Left renal pelvis (tissue), 4 donors: ENCODE measurements at regions not wholly inside any gene's neighbourhood (a gene's known extent, or its start where the extent isn't known, plus 50 kb on each side); places are given as distances from the start of the nearest gene placed in this dataset.
"Not testable (repeated sequence)": the region's sequence is repeated elsewhere in the genome, so short reads cannot be mapped to it uniquely, and the experiment has no call there.

Experiments used
- DNase-seq, 4 donors: peaks; one replicate each; pipeline ENCODE4 v3.0.0-alpha.2; 2013; ENCODE audit warnings: low read depth in 4 of 4, low spot score in 3 of 4

DNA sequence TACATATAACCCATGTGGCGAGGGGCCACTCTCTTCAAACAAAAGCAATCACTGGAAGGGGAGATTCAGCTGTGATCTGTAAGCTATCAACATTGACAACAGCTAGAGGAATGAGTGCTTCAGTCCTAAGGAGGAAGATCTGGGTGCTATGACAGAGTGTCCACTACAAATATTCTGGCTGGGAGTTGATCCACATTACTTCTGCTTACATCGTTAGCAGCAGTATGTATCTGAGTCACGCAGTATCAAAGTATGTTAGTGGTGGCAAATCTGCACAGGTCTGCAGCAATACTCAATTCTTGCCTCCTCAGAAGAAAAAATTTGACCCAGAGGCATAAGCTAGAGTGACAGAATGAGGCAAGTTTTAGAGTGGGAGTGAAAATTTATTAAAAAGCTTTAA is 267.0 kb downstream of the PTH2R start:
- DNase-seq, result no peak

DNA sequence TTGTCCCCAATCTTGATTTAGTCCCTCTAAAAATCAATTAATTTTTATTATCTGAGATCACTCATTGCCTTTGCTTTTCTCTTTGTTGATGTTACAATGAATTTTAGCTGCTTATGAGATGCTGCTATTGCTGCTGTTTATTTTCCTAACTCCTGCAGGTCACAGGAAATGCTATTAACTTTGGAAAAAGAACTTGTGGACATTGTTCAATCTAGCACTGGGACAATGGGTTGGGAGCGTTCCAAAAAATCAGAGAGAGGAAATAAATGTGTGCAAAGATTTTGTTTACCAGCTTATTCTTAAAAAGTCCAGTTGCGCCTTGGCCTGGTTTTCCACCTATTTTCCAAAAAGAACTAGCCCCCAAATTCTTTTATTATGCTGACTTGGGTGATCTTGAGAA is 268.3 kb downstream of the PTH2R start:
- no peak for DNase-seq

DNA sequence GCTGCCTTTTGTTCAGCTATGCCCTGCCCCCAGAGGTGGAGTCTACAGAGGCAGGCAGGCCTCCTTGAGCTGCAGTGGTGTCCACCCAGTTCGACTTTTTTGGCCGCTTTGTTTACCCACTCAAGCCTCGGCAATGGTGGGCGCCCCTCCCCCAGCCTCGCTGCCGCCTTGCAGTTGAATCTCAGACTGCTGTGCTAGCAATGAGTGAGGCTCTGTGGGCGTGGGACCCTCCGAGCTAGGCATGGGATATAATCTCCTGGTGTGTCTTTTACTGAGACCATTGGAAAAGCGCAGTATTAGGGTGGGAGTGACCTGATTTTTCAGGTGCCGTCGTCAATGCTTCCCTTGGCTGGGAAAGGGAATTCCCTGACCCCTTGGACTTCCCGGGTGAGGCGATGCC is 279.3 kb downstream of the PTH2R start:
- not testable (repeated sequence) for DNase-seq

DNA sequence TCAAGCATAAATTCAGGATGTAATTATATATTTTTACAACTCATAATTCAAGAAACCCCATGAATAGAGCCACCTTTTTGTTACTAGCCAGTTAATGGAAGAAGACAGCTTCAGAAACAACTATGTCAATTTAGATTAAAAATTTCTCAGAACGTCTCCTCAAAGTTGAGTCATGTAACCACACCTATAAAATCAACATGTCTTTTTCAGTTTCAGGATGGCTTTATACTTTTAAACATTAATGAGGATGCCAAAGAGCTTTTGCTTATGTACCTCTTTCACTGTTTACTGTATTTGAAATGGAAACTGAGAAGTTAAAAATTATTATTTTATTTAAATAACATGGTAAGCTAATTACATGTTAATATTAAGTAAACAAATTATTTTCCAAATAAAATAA is 280.1 kb downstream of the PTH2R start:
- no peak for DNase-seq

DNA sequence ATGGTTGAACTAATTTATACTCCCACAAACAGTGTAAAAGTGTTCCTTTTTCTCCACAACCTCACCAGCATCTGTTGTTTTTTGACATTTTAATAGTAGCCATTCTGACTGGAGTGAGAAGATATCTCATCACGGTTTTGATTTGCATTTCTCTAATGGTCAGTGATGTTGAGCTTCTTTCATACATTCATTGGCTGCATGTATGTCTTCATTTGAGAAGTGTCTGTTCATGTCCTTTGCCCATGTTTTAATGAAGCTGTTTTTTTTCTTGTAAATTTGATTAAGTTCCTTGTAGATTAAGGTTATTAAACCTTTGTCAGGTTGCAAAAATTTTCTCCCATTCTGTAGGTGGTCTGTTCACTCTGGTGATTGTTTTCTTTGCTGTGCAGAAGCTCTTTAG is 281.1 kb downstream of the PTH2R start:
- DNase-seq, result not testable (repeated sequence)

DNA sequence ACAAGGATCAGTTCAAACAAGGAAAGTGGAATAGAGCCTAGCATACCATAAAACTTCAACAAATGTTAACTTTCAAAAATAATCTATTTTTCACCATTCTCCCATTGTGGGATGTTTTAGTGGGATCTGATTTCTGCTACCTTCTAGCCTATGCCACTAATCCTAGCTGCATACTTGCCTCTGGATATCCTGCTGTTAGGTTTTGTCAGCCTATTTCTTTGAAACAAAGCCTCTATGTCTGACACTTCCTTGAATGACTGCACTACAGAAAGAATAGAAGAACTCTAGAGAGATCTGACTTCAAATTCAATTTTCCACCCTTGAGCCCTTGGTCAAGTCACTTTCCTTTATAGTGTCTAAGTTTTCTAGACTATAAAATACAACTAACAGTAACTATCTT is 291.5 kb downstream of the PTH2R start:
- no peak for DNase-seq

DNA sequence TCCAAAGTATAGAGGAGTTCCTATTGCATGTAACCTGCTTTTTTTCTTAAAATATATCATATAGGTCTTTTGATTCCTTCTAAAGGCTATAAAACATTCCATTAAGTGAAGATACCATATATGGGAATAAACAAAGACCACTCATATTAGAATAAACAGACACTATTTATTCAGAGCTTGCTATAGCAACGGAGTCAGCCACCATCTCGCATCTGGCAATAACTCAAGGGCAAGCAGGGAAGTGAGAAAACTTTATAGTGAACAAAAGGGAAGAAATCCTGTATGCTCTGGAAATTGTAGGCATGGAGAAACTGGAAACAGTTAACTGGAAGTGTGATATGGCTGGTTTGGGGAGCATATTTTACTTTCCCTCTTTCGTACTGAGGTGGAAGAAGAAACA is 301.9 kb downstream of the PTH2R start:
- DNase-seq, result no peak

DNA sequence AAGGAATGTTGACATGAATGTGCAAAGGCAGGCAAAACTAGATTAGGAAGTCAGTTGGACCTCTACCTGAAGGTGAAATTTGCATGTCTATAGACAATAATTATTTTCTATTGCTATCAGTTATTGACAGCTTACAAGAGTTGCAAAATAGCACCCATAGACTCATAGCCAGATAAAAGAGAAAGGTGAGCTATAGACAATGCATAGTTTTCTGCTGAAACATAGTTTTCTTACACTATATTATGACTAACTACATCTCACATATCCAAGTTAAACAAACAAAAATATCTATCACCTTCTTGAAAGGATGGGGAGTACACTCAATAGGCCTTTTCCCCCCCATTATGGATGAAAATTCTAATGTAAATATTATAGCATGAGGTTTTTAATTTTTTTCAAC is 305.0 kb downstream of the PTH2R start:
- DNase-seq, result no peak

DNA sequence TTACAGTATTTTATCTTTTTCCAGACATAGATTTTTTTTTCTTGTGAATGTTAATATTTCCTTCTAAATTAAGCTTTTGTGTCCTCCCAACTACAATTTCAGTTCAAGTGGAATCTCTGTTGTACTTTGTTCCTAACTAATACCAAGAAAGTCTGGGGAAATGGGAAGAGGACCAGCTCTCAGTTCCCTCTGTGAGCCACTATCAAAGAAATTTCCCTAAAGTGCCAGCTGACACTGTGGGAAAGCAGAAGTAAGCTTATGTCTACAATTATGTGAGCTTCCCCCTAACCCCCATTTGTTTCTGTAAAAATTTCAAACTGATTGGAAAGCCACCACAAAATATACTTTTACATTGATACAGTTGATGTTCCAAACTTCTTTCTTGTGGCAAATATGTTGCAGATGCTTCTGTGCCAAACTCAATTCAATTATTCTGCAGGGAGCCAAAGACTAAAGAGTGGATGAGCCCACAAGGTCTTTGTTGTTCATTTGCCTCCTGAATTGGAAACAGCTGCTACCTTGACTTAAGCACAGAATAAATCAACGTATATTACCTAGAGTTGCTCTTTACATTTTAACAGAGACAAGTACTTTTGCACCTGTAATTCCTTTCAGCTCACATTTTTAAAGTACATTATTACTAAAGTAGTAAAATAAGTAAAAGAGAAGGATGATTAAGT is 306.6 kb downstream of the PTH2R start:
- no peak for DNase-seq

DNA sequence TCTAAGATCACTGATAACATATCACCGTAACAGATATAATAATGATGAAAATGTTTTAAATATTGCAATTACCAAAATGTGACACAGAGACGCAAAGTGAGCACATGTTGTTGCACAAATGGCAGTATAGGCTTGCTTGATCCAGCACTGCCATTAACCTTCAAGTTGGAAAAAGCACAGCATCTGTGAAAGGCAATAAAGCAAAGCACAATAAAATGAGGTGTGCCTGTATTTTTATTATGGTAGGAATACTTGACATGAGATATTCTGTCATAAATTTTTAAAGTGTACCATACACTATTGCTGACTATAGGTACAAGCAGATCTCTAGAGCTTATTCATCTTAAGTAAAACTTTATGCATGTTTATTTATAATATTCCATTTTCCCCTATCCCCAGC is 312.2 kb downstream of the PTH2R start:
- DNase-seq, result no peak

DNA sequence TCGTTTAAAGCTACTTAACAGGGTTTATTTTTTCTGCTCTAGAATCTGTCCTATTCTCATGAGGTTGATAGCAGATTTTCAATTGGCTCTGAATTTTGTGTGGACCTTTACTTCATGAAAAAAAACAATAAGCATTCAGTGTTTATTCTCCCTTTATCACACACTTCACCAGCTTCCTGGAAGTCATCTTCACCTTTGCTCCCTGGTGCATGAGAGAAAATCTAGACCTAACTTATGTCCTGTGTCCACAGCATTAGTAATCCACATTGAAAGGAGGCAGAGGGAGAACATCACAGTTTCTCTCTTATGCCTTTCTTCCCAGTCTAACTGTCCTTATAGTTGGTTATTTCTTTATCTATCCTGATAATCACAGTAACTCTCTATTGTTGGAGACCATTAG is 316.1 kb downstream of the PTH2R start:
- no peak for DNase-seq

DNA sequence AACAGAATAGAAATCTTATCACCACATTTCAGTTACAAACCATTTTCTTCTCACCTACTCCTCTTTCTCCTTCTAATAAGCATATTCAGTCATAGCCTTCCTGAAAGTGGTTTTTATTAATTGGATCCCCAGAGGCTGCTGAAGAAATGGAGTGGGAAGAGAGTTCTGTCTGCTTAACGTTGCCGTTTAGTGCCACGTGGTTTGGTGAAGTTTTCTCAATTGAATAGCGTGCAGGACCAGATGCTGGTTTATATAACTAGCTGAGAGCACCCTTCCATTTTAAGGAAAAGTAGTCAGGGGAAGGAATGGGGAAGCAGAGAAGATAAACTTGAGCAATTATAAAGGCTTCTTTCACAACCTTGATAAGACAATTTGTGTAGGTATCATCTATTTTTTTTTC is 318.7 kb downstream of the PTH2R start:
- DNase-seq, result no peak

DNA sequence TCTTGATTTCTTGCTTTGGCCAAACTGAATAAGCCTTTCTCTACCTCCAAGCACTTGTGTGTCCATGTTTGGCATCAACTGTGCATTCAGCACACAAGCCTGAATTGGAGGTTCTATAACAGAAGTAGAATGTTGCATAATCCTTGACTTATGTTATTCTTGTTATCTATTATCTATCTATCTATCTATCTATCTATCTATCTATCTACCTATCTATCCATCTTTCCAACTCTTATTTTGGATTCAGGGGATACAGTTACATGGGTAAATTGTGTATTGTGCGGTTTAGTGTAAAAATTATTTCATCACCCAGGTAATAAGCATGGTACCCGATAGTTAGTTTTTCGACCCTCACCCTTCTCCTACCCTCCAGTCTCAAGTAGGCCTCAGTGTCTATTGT is 319.6 kb downstream of the PTH2R start:
- no peak for DNase-seq

DNA sequence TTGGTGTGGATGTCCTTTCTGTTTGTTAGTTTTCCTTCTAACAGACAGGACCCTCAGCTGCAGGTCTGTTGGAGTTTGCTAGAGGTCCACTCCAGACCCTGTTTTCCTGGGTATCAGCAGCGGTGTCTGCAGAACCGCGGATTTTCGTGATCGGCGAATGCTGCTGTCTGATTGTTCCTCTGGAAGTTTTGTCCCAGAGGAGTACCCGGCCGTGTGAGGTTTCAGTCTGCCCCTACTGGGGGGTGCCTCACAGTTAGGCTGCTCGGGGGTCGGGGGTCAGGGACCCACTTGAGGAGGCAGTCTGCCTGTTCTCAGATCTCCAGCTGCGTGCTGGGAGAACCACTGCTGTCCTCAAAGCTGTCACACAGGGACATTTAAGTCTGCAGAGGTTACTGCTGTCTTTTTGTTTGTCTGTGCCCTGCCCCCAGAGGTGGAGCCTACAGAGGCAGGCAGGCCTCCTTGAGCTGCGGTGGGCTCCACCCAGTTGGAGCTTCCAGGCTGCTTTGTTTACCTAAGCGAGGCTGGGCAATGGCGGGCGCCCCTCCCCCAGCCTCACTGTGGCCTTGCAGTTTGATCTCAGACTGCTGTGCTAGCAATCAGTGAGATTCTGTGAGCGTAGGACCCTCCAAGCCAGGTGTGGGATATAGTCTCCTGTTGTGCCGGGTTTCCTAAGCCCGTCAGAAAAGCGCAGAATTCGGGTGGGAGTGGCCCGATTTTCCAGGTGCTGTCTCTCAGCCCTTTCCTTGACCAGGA is 345.2 kb downstream of the PTH2R start:
- not testable (repeated sequence) for DNase-seq

DNA sequence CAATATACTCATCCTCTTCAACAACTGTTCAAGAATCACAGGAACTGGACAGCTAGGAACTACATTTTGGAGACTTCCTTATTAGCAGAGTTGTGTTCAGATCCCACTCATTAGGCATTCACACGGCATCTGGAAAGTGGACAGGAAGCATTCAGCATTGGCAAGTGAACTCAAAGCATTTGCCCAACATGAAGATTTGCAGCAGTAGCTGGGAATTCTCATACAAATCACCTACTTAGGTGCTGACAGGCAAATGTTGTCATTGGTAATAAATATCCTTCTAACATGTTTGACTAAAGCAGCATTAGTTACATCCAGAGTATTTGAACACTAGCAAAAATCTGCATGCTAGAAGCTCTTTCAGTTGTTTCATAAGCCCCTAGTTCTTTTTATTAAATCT is 350.8 kb downstream of the PTH2R start:
- DNase-seq, result no peak

DNA sequence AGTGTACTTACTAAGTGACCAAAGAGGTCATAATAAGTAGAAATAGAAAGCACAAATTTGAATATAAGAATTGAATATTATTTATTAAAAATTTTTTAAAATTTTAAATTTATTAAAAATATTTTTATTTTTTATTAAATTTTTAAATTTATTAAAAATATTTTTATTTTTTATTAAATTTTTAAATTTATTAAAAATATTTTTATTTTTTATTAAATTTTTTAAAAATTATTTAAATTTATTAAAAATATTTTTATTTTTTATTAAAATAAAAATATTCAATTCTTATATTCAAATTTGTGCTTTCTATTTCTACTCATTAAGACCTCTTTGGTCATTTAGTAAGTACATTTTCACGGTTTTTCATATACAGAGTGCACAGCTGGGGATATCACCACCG is 366.5 kb downstream of the PTH2R start:
- DNase-seq, result not testable (repeated sequence)

DNA sequence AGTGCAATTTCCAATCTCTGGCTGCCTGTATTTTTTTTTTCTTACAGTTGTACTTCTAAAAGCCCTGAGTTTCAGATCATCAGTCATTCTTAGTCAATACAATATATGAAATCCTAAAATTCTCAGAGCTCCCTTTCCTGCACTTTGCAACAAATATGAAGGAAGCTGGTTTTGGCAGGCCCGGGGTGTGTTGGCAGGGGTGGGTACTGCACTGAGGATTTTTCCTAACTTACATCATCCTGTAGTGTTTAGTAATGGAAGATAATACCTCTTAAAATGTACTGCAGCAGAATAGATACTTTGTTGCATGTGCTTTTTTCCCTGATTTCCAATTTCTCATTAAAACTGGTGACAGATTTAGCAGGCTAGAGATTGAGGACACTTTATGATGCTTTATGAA is 374.6 kb downstream of the PTH2R start:
- no peak for DNase-seq

DNA sequence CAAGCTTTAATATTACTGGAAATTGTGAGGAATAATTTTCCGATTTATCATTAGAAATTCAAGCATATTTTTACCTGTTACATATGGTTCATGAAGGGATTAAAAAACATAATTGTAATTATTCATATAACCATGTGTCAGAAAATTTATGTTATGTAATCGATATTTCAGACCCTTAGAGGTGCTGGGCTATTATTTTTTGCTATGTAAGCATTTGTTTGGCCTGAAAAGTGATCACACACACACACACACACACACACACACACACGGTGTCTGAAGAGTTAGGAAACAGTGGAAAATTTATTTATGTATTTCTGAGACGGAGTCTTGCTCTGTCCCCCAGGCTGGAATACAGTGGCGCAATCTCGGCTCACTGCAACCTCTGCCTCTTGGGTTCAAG is 375.5 kb downstream of the PTH2R start:
- DNase-seq, result no peak

DNA sequence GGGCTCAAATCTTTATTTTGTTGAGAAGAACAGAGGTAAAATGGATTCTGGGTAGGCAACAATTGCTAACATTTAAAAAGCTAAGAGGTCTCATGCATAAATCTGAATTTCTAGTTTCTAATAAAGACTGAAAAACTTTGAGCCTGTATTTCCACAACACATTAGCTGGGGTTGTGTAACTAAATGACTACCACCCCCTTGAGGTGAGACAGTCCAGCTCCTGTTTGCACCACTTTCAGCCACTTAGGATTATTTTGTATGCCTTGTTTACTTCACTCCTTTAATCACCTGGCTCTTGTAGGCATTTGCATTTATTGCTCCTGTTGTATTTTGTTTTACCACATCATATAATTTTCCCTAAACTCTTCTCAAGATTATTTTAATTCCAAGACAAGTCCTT is 376.6 kb downstream of the PTH2R start:
- DNase-seq, result no peak

DNA sequence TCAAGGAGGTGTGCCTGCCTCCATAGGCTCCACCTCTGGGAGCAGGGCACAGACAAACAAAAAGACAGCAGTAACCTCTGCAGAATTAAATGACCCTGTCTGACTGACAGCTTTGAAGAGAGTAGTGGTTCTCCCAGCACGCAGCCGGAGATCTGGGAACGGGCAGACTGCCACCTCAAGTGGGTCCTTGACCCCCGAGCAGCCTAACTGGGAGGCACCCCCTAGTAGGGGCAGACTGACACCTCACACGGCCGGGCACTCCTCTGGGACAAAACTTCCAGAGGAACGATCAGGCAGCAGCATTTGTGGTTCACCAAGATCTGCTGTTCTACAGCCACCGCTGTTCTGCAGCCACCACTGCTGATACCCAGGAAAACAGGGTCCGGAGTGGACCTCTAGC is 378.2 kb downstream of the PTH2R start:
- not testable (repeated sequence) for DNase-seq

DNA sequence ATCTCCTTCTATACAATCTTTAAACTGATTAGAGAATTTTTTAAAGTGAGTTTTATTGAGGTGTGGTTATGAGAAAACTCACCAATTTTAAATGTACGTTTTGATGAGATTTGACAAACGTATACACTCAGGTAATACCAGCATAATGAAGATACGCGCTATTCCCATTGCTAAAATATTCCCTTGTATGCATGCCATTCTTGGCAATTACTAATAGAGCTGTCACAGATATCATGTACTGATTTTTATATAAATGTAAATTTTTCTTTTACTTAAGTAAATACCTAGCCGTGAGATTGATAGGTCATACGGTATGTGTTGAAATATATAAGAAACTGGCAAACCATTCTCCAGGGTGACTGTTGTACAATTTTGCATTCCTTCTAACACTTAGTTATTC is 384.7 kb downstream of the PTH2R start:
- DNase-seq, result no peak

DNA sequence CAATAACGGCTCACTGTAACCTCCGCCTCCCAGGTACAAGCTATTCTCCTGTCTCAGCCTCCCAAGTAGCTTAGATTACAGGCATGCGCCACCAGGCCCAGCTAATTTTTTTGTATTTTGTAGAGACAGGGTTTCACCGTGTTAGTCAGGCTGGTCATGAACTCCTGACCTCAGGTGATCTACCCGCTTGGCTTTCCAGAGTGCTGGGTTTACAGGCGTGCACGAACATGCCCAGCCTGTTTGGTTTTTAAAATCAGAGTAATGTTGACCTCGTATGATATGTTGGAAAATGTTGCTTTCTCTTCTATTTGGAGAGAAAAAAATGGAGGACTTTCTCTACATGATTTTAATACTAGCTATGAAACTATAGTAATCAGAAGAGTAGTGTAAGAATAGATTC is 386.2 kb downstream of the PTH2R start:
- DNase-seq, result no peak

DNA sequence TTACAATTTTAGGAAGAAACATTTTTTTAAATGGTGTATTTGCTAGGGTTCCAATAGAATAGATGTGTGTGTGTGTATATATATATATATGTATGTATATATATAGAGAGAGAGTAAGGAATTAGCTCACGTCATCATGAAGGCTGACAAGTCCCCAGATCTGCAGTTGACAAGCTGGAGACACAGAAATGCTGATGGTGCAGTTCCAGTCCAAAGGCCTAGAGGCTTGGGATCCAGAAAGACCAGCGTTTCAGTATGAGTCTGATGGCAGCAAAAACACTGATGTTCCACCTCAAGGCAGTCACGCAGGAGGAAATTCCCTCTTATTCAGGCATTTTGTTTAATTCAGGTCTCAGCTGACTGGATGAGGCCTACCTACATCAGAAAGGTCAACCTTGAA is 386.8 kb downstream of the PTH2R start:
- DNase-seq, result no peak
